NT2/D1 (cell line): ENCODE measurements at regions not wholly inside any gene's neighbourhood (a gene's known extent, or its start where the extent isn't known, plus 50 kb on each side); places are given as distances from the start of the nearest gene placed in this dataset.

Experiments
- SUZ12 ChIP-seq: IDR thresholded peaks from 2 replicates; pipeline ENCODE4 v1.6.1; 2011; ENCODE audit not compliant: insufficient read length, insufficient read depth; ENCODE audit errors: extremely low read depth
- YY1 ChIP-seq: IDR thresholded peaks from 2 replicates; pipeline ENCODE4 v1.6.1; 2011; ENCODE audit not compliant: insufficient read length, insufficient read depth

GRCh38 chr21:16537501-16537900 lies 807.7 kb downstream of the USP25 start:
- TF ChIP-seq YY1 (no peak), SUZ12 (no peak)
